ENCODE measurements at regions not wholly inside any gene's neighbourhood (a gene's known extent, or its start where the extent isn't known, plus 50 kb on each side); places are given as distances from the start of the nearest gene placed in this dataset.

DNA sequence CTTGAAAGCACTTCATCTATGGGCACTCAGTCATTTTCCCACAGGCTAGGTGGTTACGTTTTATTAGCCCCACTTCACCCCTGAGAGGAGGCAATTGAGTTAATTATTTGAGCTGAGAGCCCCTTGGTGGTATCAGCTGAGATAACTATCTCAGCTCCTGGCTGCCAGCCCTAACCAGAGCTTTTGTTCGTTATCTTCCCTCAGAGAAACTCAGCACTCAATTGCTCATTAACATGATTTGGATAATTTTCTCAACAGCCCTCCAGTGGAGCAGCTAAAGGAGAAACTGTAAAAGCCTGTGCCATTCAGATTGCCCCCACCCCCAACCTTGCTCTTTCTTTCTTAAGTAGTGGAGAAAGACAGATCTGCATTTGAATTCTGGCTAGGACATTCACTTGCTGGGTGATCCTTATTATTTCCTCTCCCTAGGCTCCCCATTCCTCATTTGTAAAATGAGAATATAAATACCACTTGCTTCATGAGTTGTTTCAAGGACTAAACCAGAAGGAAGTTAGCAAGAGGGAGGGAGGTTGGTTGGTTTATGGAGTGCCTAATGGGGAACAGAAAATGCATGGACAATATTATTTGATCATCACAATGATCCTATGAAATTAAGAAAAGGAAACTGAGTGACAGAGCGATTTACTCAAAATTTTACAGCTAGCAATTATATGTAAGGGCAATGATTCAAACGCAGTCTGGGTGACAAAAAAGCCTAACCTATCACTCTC, 218.7 kb upstream of the FGGY start:
- no peaks in the 10 kb centered on the region for H3K9me3 ChIP-seq (ENCODE audit: low read length)
- no peak overlapping the region for H3K4me3 ChIP-seq (ENCODE audit: low read length)
- no peak overlapping the region for H2AFZ ChIP-seq (ENCODE audit: low read depth, low read length)
- TF ChIP-seq TAF1 (IDR thresholded peaks at IDR 0.05; ENCODE audit: low read depth) (no peak), POLR2AphosphoS5 (IDR thresholded peaks at IDR 0.05) (no peak), RAD21 (conservative IDR thresholded peaks at IDR 0.05) (no peak), EP300 (conservative IDR thresholded peaks at IDR 0.05; ENCODE audit: poor library complexity, severe bottlenecking) (no peak), MXI1 (conservative IDR thresholded peaks at IDR 0.05; ENCODE audit: poor library complexity, severe bottlenecking) (no peak), SMC3 (conservative IDR thresholded peaks at IDR 0.05; ENCODE audit: poor library complexity) (no peak), EZH2 (IDR thresholded peaks at IDR 0.05; ENCODE audit: borderline replicate concordance, insufficient read depth, low read length, poor library complexity, severe bottlenecking) (no peak)
- TF ChIP-seq, protein P1, sequence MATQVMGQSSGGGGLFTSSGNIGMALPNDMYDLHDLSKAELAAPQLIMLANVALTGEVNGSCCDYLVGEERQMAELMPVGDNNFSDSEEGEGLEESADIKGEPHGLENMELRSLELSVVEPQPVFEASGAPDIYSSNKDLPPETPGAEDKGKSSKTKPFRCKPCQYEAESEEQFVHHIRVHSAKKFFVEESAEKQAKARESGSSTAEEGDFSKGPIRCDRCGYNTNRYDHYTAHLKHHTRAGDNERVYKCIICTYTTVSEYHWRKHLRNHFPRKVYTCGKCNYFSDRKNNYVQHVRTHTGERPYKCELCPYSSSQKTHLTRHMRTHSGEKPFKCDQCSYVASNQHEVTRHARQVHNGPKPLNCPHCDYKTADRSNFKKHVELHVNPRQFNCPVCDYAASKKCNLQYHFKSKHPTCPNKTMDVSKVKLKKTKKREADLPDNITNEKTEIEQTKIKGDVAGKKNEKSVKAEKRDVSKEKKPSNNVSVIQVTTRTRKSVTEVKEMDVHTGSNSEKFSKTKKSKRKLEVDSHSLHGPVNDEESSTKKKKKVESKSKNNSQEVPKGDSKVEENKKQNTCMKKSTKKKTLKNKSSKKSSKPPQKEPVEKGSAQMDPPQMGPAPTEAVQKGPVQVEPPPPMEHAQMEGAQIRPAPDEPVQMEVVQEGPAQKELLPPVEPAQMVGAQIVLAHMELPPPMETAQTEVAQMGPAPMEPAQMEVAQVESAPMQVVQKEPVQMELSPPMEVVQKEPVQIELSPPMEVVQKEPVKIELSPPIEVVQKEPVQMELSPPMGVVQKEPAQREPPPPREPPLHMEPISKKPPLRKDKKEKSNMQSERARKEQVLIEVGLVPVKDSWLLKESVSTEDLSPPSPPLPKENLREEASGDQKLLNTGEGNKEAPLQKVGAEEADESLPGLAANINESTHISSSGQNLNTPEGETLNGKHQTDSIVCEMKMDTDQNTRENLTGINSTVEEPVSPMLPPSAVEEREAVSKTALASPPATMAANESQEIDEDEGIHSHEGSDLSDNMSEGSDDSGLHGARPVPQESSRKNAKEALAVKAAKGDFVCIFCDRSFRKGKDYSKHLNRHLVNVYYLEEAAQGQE (IDR thresholded peaks at IDR 0.05; ENCODE audit: borderline replicate concordance), result no peak
- TF ChIP-seq, protein P2, sequence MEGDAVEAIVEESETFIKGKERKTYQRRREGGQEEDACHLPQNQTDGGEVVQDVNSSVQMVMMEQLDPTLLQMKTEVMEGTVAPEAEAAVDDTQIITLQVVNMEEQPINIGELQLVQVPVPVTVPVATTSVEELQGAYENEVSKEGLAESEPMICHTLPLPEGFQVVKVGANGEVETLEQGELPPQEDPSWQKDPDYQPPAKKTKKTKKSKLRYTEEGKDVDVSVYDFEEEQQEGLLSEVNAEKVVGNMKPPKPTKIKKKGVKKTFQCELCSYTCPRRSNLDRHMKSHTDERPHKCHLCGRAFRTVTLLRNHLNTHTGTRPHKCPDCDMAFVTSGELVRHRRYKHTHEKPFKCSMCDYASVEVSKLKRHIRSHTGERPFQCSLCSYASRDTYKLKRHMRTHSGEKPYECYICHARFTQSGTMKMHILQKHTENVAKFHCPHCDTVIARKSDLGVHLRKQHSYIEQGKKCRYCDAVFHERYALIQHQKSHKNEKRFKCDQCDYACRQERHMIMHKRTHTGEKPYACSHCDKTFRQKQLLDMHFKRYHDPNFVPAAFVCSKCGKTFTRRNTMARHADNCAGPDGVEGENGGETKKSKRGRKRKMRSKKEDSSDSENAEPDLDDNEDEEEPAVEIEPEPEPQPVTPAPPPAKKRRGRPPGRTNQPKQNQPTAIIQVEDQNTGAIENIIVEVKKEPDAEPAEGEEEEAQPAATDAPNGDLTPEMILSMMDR (IDR thresholded peaks at IDR 0.05; ENCODE audit: poor library complexity, severe bottlenecking), result no peak
- no peak overlapping the region for H3K9ac ChIP-seq (ENCODE audit: low read length)
- no peaks in the 10 kb centered on the region for H3K27me3 ChIP-seq (ENCODE audit: insufficient read depth, low read depth, low read length)
- no peaks in the 10 kb centered on the region for H3K79me2 ChIP-seq (replicated peaks; ENCODE audit: insufficient read depth, low read length)
- no peaks in the 10 kb centered on the region for H3K9me2 ChIP-seq (ENCODE audit: insufficient read depth, low read length)
- no peak overlapping the region for H3K27ac ChIP-seq (ENCODE audit: low read length)
- H3K36me3 ChIP-seq (ENCODE audit: insufficient read depth, low read length), result no peaks in the 10 kb centered on the region
- H4K20me1 ChIP-seq (ENCODE audit: insufficient read depth), result no peaks in the 10 kb centered on the region
- no peaks in the 10 kb centered on the region for H3F3A ChIP-seq (ENCODE audit: insufficient read depth, low read length, poor library complexity, severe bottlenecking)
- no peak overlapping the region for H3K4me2 ChIP-seq (ENCODE audit: low read length)

DNA sequence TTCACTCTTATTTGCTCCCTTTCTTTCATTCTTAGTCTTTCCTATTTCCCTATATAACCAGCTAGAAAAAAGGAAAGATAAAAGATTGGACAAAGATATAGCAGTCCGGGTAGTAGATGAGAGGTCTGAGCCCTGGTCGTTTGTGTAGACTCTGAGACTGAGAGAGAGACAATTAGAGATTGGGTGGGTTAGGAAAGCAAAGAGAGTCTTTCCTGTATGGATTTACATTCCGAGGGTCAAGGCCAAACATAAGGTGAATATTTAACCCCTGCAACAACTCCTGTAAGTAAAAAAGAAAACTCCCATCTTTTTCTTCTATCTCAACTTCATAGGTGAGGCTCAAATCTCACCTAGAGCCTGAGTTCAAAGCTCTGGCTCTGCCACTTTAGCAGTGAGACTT, 218.0 kb upstream of the FGGY start:
- no peaks in the 10 kb centered on the region for H3K36me3 ChIP-seq (ENCODE audit: insufficient read depth, low read length)
- H3K79me2 ChIP-seq (replicated peaks; ENCODE audit: insufficient read depth, low read length), result no peaks in the 10 kb centered on the region
- no peak overlapping the region for H3K9ac ChIP-seq (ENCODE audit: low read length)
- H3K27ac ChIP-seq (ENCODE audit: low read length), result no peak overlapping the region
- no peak overlapping the region for H2AFZ ChIP-seq (ENCODE audit: low read depth, low read length)
- no peak overlapping the region for H3K4me2 ChIP-seq (ENCODE audit: low read length)
- H3K4me3 ChIP-seq (ENCODE audit: low read length), result no peak overlapping the region
- H3K9me2 ChIP-seq (ENCODE audit: insufficient read depth, low read length), result no peaks in the 10 kb centered on the region
- H3F3A ChIP-seq (ENCODE audit: insufficient read depth, low read length, poor library complexity, severe bottlenecking), result no peaks in the 10 kb centered on the region
- no peaks in the 10 kb centered on the region for H3K27me3 ChIP-seq (ENCODE audit: insufficient read depth, low read depth, low read length)
- no peaks in the 10 kb centered on the region for H3K9me3 ChIP-seq (ENCODE audit: low read length)
- H4K20me1 ChIP-seq (ENCODE audit: insufficient read depth), result no peaks in the 10 kb centered on the region
- TF ChIP-seq, protein P1 (IDR thresholded peaks at IDR 0.05; ENCODE audit: borderline replicate concordance), result no peak
- TF ChIP-seq TAF1 (IDR thresholded peaks at IDR 0.05; ENCODE audit: low read depth), result no peak
- TF ChIP-seq, protein P2 (IDR thresholded peaks at IDR 0.05; ENCODE audit: poor library complexity, severe bottlenecking), result no peak
- TF ChIP-seq SMC3 (conservative IDR thresholded peaks at IDR 0.05; ENCODE audit: poor library complexity), result no peak
